Astrocyte (in vitro differentiated cells and primary cell): ENCODE measurements at regions not wholly inside any gene's neighbourhood (a gene's known extent, or its start where the extent isn't known, plus 50 kb on each side); places are given as distances from the start of the nearest gene placed in this dataset.
"Not testable (repeated sequence)": the region's sequence is repeated elsewhere in the genome, so short reads cannot be mapped to it uniquely, and the experiment has no call there.

ENCODE experiments used
- DNase-seq: peaks from one replicate; pipeline ENCODE4 v3.0.0-alpha.2; 2010; ENCODE audit warnings: low read depth
- FAIRE-seq: peaks from 2 replicates; lab custom pipeline; 2011; peaks lifted over from hg19 to GRCh38; lab: Jason Lieb, UNC
- H2AFZ ChIP-seq: 2 replicates; pipeline ENCODE4 v1.6.0; 2012; ENCODE audit warnings: low read depth, low read length, inconsistent platforms
- H3K27ac ChIP-seq: 2 replicates; pipeline ENCODE4 v1.5.1; 2011; ENCODE audit warnings: low read depth, low read length, inconsistent platforms
- H3K27me3 ChIP-seq: 2 replicates; pipeline ENCODE4 v1.6.0; 2011; ENCODE audit warnings: low read length, inconsistent platforms; ENCODE audit not compliant: insufficient read depth
- H3K36me3 ChIP-seq: 2 replicates; pipeline ENCODE4 v1.5.1; 2011; ENCODE audit warnings: low read length, inconsistent platforms; ENCODE audit not compliant: insufficient read depth
- H3K4me1 ChIP-seq: 2 replicates; pipeline ENCODE4 v1.5.1; 2011; ENCODE audit warnings: low read length, inconsistent platforms; ENCODE audit not compliant: insufficient read depth
- H3K4me2 ChIP-seq: 2 replicates; pipeline ENCODE4 v1.6.0; 2012; ENCODE audit warnings: low read length, inconsistent platforms
- H3K4me3 ChIP-seq: 2 replicates; pipeline ENCODE4 v1.5.1; 2011; ENCODE audit warnings: low read depth, mild to moderate bottlenecking, low read length, inconsistent platforms; ENCODE audit not compliant: insufficient read depth
- H3K79me2 ChIP-seq: 2 replicates; pipeline ENCODE4 v1.6.0; 2012; ENCODE audit warnings: mild to moderate bottlenecking, low read length, inconsistent platforms; ENCODE audit not compliant: insufficient read depth
- H3K9ac ChIP-seq: 2 replicates; pipeline ENCODE4 v1.6.0; 2012; ENCODE audit warnings: mild to moderate bottlenecking, low read length, inconsistent platforms
- H3K9me3 ChIP-seq: 2 replicates; pipeline ENCODE4 v1.5.1; 2012; ENCODE audit warnings: low read depth, mild to moderate bottlenecking, low read length, inconsistent platforms; ENCODE audit not compliant: insufficient read depth
- H4K20me1 ChIP-seq: 2 replicates; pipeline ENCODE4 v1.6.0; 2012; ENCODE audit warnings: low read length, inconsistent platforms; ENCODE audit not compliant: insufficient read depth
- H3K27ac Mint-ChIP-seq: one replicate; pipeline ENCODE4 v1.8.0; 2021; ENCODE audit warnings: mild to moderate bottlenecking, mixed read lengths; ENCODE audit not compliant: unreplicated experiment
- H3K27me3 Mint-ChIP-seq: one replicate; pipeline ENCODE4 v1.8.0; 2021; ENCODE audit warnings: low read depth, mixed read lengths; ENCODE audit not compliant: unreplicated experiment
- H3K36me3 Mint-ChIP-seq: one replicate; pipeline ENCODE4 v1.8.0; 2021; ENCODE audit warnings: low read depth, mixed read lengths; ENCODE audit not compliant: unreplicated experiment
- H3K4me1 Mint-ChIP-seq: one replicate; pipeline ENCODE4 v1.8.0; 2021; ENCODE audit warnings: low read depth, mixed read lengths; ENCODE audit not compliant: unreplicated experiment
- H3K4me3 Mint-ChIP-seq: one replicate; pipeline ENCODE4 v1.8.0; 2021; ENCODE audit warnings: mild to moderate bottlenecking, moderate library complexity, mixed read lengths; ENCODE audit not compliant: unreplicated experiment
- H3K9me3 Mint-ChIP-seq: one replicate; pipeline ENCODE4 v1.8.0; 2021; ENCODE audit warnings: mild to moderate bottlenecking, mixed read lengths; ENCODE audit not compliant: unreplicated experiment
- CTCF ChIP-seq: IDR thresholded peaks from 2 replicates; pipeline ENCODE4 v1.5.1; 2011; ENCODE audit warnings: low read depth, mild to moderate bottlenecking, inconsistent platforms, low read length, moderate library complexity; ENCODE audit not compliant: insufficient read depth
- EZH2 ChIP-seq: IDR thresholded peaks from 2 replicates; pipeline ENCODE4 v1.6.1; 2012; ENCODE audit warnings: mild to moderate bottlenecking, low read length, inconsistent platforms; ENCODE audit not compliant: insufficient read depth

DNA sequence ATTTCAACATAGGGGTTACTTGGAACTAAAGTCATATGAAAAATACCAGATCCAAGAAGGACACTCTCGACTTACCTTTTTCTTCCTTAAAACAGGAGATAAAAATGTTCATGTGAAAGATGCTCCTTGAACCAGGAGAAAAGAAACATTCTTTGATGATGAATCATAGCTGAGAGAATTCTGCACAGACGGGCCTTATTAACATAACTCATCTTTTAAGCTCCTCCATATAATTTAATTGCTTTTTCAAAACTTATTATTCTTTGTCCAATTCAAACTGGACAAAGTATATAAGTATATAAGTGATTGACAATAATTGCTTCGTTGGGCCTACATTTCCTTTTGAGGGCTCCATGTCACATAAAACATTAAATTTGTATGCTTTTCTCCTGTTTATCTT, 945.2 kb upstream of the C9orf72 start:
- FAIRE-seq: no peak
- Histone ChIP-seq H3K4me1 (no peaks in the 10 kb centered on the region), H3K36me3 (no peaks in the 10 kb centered on the region)

GRCh38 chr9:28524309-28524708, 951.0 kb upstream of the C9orf72 start:
- not testable (repeated sequence) for H3K27ac Mint-ChIP-seq, H3K9me3 ChIP-seq, H3K79me2 ChIP-seq, H3K4me1 Mint-ChIP-seq, H3K4me1 ChIP-seq, H2AFZ ChIP-seq, H3K9me3 Mint-ChIP-seq, H3K36me3 Mint-ChIP-seq, H3K27ac ChIP-seq, H3K27me3 ChIP-seq, H4K20me1 ChIP-seq, H3K4me3 Mint-ChIP-seq, H3K4me3 ChIP-seq, H3K9ac ChIP-seq, H3K27me3 Mint-ChIP-seq, FAIRE-seq, H3K36me3 ChIP-seq, H3K4me2 ChIP-seq, DNase-seq

More for the DNA sequence above, 945.2 kb upstream of the C9orf72 start:
- no peak overlapping the region for H3K9ac ChIP-seq
- no peaks in the 10 kb centered on the region for H3K79me2 ChIP-seq
- Mint-ChIP-seq H3K9me3 (peaks cover 5% of the 10 kb centered on the region), H3K27ac (no peak overlapping the region), H3K4me1 (no peaks in the 10 kb centered on the region), H3K36me3 (no peaks in the 10 kb centered on the region), H3K4me3 (no peak overlapping the region), H3K27me3 (no peaks in the 10 kb centered on the region)
- H3K27ac ChIP-seq: no peak overlapping the region
- H3K9me3 ChIP-seq: no peaks in the 10 kb centered on the region
- DNase-seq: no peak
- TF ChIP-seq CTCF (no peak), EZH2 (no peak)
- no peaks in the 10 kb centered on the region for H4K20me1 ChIP-seq
- no peak overlapping the region for H3K4me3 ChIP-seq
- H2AFZ ChIP-seq: no peak overlapping the region
- no peaks in the 10 kb centered on the region for H3K27me3 ChIP-seq
- no peak overlapping the region for H3K4me2 ChIP-seq

GRCh38 chr9:28528049-28528448, 954.8 kb upstream of the C9orf72 start:
- Mint-ChIP-seq H3K27ac (no peak overlapping the region), H3K4me3 (no peak overlapping the region), H3K27me3 (no peaks in the 10 kb centered on the region), H3K4me1 (no peaks in the 10 kb centered on the region), H3K9me3 (no peaks in the 10 kb centered on the region), H3K36me3 (no peaks in the 10 kb centered on the region)
- FAIRE-seq: no peak
- Histone ChIP-seq H3K79me2 (no peaks in the 10 kb centered on the region), H3K4me1 (no peaks in the 10 kb centered on the region), H3K4me3 (no peak overlapping the region), H3K36me3 (no peaks in the 10 kb centered on the region), H3K4me2 (no peak overlapping the region), H2AFZ (no peak overlapping the region), H3K27ac (no peak overlapping the region), H3K27me3 (no peaks in the 10 kb centered on the region), H3K9me3 (no peaks in the 10 kb centered on the region), H4K20me1 (no peaks in the 10 kb centered on the region), H3K9ac (no peak overlapping the region)
- no peak for TF ChIP-seq CTCF
- no peak for TF ChIP-seq EZH2
- no peak for DNase-seq
